T-cell (primary cell): ENCODE measurements at regions not wholly inside any gene's neighbourhood (a gene's known extent, or its start where the extent isn't known, plus 50 kb on each side); places are given as distances from the start of the nearest gene placed in this dataset.

Source experiments
- ATAC-seq, 4 experiments: fragments of 200-7000 bp in 3 of 4; fragments of 150-1000 bp in 1 of 4; cut with Tn5 transposase; replicated peaks in 1 of 4; 1 replicate in 3 of 4; 2 replicates in 1 of 4; pipeline ENCODE4 v1.10.0; 2021; ENCODE audit warnings: moderate library complexity in 3 of 4, mild to moderate bottlenecking in 2 of 4, moderate number of reproducible peaks in 1 of 4
- CTCF ChIA-PET, 2 donors: fragments of 300-600 bp; sonication (Branson Sonifier 250); formaldehyde crosslinking; loops; one replicate each; lab custom pipeline; 2022; ENCODE audit warnings: antibody characterized with exemption in 2 of 2; lab: Charles Lee
- POLR2A ChIA-PET, 2 donors: fragments of 300-600 bp; sonication (Branson Sonifier 250); formaldehyde crosslinking; loops; one replicate each; lab custom pipeline; 2022; ENCODE audit warnings: antibody characterized with exemption in 2 of 2; lab: Charles Lee
- DNase-seq, 35 experiments: peaks; one replicate each; pipeline versions ENCODE4 v3.0.0 to v3.0.0-alpha.2; 2013 to 2023
- H3K27ac ChIP-seq: one replicate; pipeline ENCODE4 v1.5.1; 2013; ENCODE audit warnings: low read length
- H3K27me3 ChIP-seq, 2 experiments: replicated peaks in 1 of 2; 1 replicate in 1 of 2; 2 replicates in 1 of 2; pipeline versions ENCODE4 v1.6.1 to v1.7.0; 2013; ENCODE audit warnings: low read length in 1 of 2, mixed read lengths in 1 of 2; ENCODE audit not compliant: control insufficient read depth in 2 of 2, insufficient read depth in 2 of 2; ENCODE audit errors: extremely low read depth in 1 of 2
- H3K36me3 ChIP-seq, 2 donors: 1 replicate in 1 of 2; 2 replicates in 1 of 2; pipeline versions ENCODE4 v1.6.1 to v1.7.0; 2013; ENCODE audit warnings: low read length in 1 of 2; ENCODE audit not compliant: control insufficient read depth in 2 of 2, insufficient read depth in 1 of 2; ENCODE audit errors: extremely low read depth in 1 of 2
- H3K4me1 ChIP-seq, 2 experiments: 1 replicate in 1 of 2; 2 replicates in 1 of 2; pipeline versions ENCODE4 v1.6.1 to v1.7.0; 2013; ENCODE audit warnings: low read length in 2 of 2, mixed read lengths in 1 of 2; ENCODE audit not compliant: insufficient read depth in 2 of 2, control insufficient read depth in 1 of 2; ENCODE audit errors: extremely low read depth in 1 of 2
- H3K4me3 ChIP-seq, 2 donors: 1 replicate in 1 of 2; 2 replicates in 1 of 2; pipeline versions ENCODE4 v1.5.1 to v1.7.0; 2013; ENCODE audit warnings: mild to moderate bottlenecking in 2 of 2, low read length in 1 of 2, moderate library complexity in 1 of 2; ENCODE audit not compliant: control insufficient read depth in 1 of 2; ENCODE audit errors: extremely low read depth in 1 of 2
- H3K9me3 ChIP-seq: 2 replicates; pipeline ENCODE4 v1.7.0; 2013
- H3K27ac Mint-ChIP-seq, 2 donors: one replicate each; pipeline ENCODE4 v1.8.0; 2020 to 2021; ENCODE audit warnings: mild to moderate bottlenecking in 2 of 2, mixed read lengths in 2 of 2
- H3K27me3 Mint-ChIP-seq, 2 donors: one replicate each; pipeline ENCODE4 v1.8.0; 2021 to 2022; ENCODE audit warnings: mixed read lengths in 2 of 2
- H3K36me3 Mint-ChIP-seq: one replicate; pipeline ENCODE4 v1.8.0; 2021; ENCODE audit warnings: mixed read lengths
- H3K4me1 Mint-ChIP-seq, 3 donors: one replicate each; pipeline ENCODE4 v1.8.0; 2020 to 2022; ENCODE audit warnings: mixed read lengths in 3 of 3, mild to moderate bottlenecking in 1 of 3
- H3K4me3 Mint-ChIP-seq, 3 donors: one replicate each; pipeline ENCODE4 v1.8.0; 2020 to 2022; ENCODE audit warnings: mild to moderate bottlenecking in 3 of 3, mixed read lengths in 3 of 3, moderate library complexity in 3 of 3
- H3K9me3 Mint-ChIP-seq, 3 donors: one replicate each; pipeline ENCODE4 v1.8.0; 2020 to 2022; ENCODE audit warnings: mixed read lengths in 3 of 3
- WGBS: methylation state at CpG from one replicate; pipeline ENCODE4 v1.1.5; 2013; ENCODE audit warnings: missing lambda C conversion rate; ENCODE audit not compliant: insufficient coverage; 5-methylcytosine and 5-hydroxymethylcytosine counted together

- POLR2A ChIA-PET = no interaction called here
- no peaks in the 10 kb centered on the region for H3K9me3 Mint-ChIP-seq
- H3K27me3 Mint-ChIP-seq = no peaks in the 10 kb centered on the region
- CTCF ChIA-PET = no interaction called here
- Histone ChIP-seq H3K9me3 (no peaks in the 10 kb centered on the region), H3K36me3 (no peaks in the 10 kb centered on the region), H3K27me3 (no peaks in the 10 kb centered on the region), H3K4me1 (no peaks in the 10 kb centered on the region), H3K27ac (no peak overlapping the region), H3K4me3 (no peak overlapping the region)
- no peak overlapping the region for H3K4me3 Mint-ChIP-seq
- no peak for ATAC-seq
- H3K36me3 Mint-ChIP-seq = no peaks in the 10 kb centered on the region
- WGBS = no CpG with 5 or more reads among the region's 2 CpGs
- DNase-seq = no peak
- peaks cover 7 to 13% (median 9%) of the 10 kb centered on the region in 3 donors for H3K4me1 Mint-ChIP-seq
- H3K27ac Mint-ChIP-seq = no peak overlapping the region
Observed at GRCh38 chr12:59517522-59517921, 78.3 kb upstream of the SLC16A7 start.

- H3K4me3 Mint-ChIP-seq = no peak overlapping the region
- no CpG with 5 or more reads among the region's 1 CpG for WGBS
- H3K9me3 Mint-ChIP-seq = peaks cover 0 to 4% (median 0%) of the 10 kb centered on the region in 3 donors
- ATAC-seq = peak in 2 of 4 experiments; percentile 31 to 56
- no peak for DNase-seq
- no peaks in the 10 kb centered on the region for H3K9me3 ChIP-seq
- H3K27me3 Mint-ChIP-seq = peaks cover 0 to 3% of the 10 kb centered on the region in 2 donors
- no peaks in the 10 kb centered on the region for H3K36me3 ChIP-seq
- no peaks in the 10 kb centered on the region for H3K27me3 ChIP-seq
- H3K36me3 Mint-ChIP-seq = no peaks in the 10 kb centered on the region
- CTCF ChIA-PET = no interaction called here
- H3K4me1 Mint-ChIP-seq = peaks cover 11 to 17% (median 12%) of the 10 kb centered on the region in 3 donors
- POLR2A ChIA-PET = no interaction called here
- peaks cover 0 to 5% of the 10 kb centered on the region in 2 experiments for H3K4me1 ChIP-seq
- H3K27ac ChIP-seq = no peak overlapping the region
- no peak overlapping the region for H3K27ac Mint-ChIP-seq
- no peak overlapping the region for H3K4me3 ChIP-seq
Observed at GRCh38 chr12:59500915-59501314, 94.9 kb upstream of the SLC16A7 start.

DNA sequence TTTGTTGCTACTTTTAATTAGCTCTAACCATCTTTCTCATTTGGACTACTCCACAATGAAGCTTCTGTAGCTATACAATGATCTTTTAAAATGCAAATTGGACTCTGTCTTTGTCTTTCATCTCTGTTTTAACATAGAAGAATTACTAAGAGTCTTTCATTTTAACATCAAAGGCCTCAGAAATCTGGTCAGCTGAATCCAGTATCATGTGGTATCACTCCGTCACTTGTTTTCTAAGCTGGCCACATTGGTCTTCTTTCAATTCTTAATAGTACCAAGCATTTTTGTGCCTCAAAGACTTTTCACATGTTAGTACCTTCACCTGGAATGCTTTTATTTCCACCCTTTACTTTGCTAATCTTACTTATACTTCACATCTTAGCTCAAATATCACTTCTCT, 95.5 kb upstream of the SLC16A7 start:
- ChIA-PET POLR2A (no interaction called here), CTCF (no interaction called here)
- Mint-ChIP-seq H3K9me3 (peaks cover 0 to 4% (median 0%) of the 10 kb centered on the region in 3 donors), H3K27ac (no peak overlapping the region), H3K36me3 (no peaks in the 10 kb centered on the region), H3K4me1 (peaks cover 11 to 17% (median 12%) of the 10 kb centered on the region in 3 donors), H3K4me3 (no peak overlapping the region), H3K27me3 (peaks cover 0 to 3% of the 10 kb centered on the region in 2 donors)
- H3K27me3 ChIP-seq = no peaks in the 10 kb centered on the region
- peaks cover 0 to 5% of the 10 kb centered on the region in 2 experiments for H3K4me1 ChIP-seq
- H3K9me3 ChIP-seq = no peaks in the 10 kb centered on the region
- ATAC-seq (no peak), DNase-seq (no peak)
- no peaks in the 10 kb centered on the region for H3K36me3 ChIP-seq
- H3K4me3 ChIP-seq = no peak overlapping the region
- 75% methylated on average over 1 of the region's 1 CpG for WGBS
- H3K27ac ChIP-seq = no peak overlapping the region

DNA sequence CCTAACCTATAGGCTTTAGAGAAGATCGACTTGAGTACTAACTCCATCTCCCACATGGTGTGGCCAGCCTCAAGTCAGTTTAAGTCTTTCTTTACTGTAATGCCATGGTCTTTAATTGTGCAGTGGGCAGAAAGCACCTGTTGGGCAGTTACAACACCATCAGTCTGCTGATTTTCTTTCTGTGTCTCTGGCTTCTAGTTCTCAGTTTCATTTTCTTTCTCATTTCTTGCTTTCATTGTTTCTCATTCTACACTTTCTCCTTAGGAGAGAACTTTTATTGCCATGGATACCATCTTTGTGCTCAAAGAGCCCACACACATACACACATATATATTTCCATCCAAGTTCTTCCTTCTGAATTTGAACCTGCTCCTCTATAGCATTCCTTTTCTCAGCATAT, 96.1 kb upstream of the SLC16A7 start:
- H3K27ac ChIP-seq = no peak overlapping the region
- no peaks in the 10 kb centered on the region for H3K9me3 ChIP-seq
- Mint-ChIP-seq H3K27me3 (peaks cover 0 to 3% of the 10 kb centered on the region in 2 donors), H3K36me3 (no peaks in the 10 kb centered on the region), H3K9me3 (peaks cover 0 to 4% (median 0%) of the 10 kb centered on the region in 3 donors), H3K4me3 (no peak overlapping the region), H3K27ac (no peak overlapping the region), H3K4me1 (peaks cover 11 to 17% (median 12%) of the 10 kb centered on the region in 3 donors)
- no peak for ATAC-seq
- H3K27me3 ChIP-seq = no peaks in the 10 kb centered on the region
- H3K36me3 ChIP-seq = no peaks in the 10 kb centered on the region
- H3K4me1 ChIP-seq = peaks cover 0 to 5% of the 10 kb centered on the region in 2 experiments
- ChIA-PET CTCF (no interaction called here), POLR2A (no interaction called here)
- no peak overlapping the region for H3K4me3 ChIP-seq
- no CpG with 5 or more reads among the region's 1 CpG for WGBS
- DNase-seq = no peak

DNA sequence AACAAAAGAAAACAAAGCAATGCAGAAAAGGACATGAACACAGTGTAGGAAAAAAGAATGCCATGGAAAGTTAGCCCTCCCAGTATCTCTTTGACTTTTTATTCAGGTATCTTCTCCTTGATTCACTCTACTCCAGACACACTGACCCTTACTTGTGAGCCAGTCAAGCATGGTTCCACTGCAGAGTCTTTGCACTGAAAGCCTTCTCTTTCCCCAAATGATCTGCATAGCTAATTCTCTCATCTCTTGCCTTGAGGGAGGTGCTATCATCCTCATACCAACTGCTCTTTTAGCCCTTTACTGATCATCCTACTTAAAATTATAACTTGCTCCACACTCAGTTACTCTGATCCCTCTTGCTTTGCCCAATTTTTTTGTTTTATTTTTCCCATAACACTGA, 101.2 kb upstream of the SLC16A7 start:
- H3K27ac ChIP-seq = no peak overlapping the region
- H3K4me1 ChIP-seq = no peaks in the 10 kb centered on the region
- DNase-seq (no peak), ATAC-seq (no peak)
- Mint-ChIP-seq H3K27ac (no peak overlapping the region), H3K27me3 (no peaks in the 10 kb centered on the region), H3K9me3 (peaks cover 0 to 4% (median 0%) of the 10 kb centered on the region in 3 donors), H3K4me1 (peaks cover 0 to under 1% (median 0%) of the 10 kb centered on the region in 3 donors), H3K4me3 (no peak overlapping the region), H3K36me3 (no peaks in the 10 kb centered on the region)
- no peak overlapping the region for H3K4me3 ChIP-seq
- ChIA-PET POLR2A (no interaction called here), CTCF (no interaction called here)
- no peaks in the 10 kb centered on the region for H3K9me3 ChIP-seq
- H3K27me3 ChIP-seq = no peaks in the 10 kb centered on the region
- H3K36me3 ChIP-seq = no peaks in the 10 kb centered on the region

DNA sequence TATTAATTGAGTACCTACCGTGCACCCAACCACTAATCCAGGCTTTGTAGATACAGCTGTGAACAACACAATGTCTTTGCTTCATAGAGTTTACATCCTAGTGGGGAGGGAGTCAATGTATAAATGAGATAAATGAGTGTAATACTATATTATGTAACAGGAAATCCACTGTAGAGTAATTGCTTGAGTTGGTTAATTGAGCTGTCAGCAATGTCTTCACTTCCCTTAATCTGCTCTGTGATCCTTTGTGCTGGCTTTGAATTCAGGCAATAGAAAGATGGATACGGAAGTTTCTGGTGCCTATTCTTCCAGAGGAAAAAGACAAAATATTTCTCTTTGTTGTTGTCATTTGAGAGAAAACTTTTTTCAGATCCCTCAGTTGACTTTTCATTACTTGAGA, 104.0 kb upstream of the SLC16A7 start:
- Mint-ChIP-seq H3K27me3 (no peaks in the 10 kb centered on the region), H3K36me3 (no peaks in the 10 kb centered on the region), H3K27ac (no peak overlapping the region), H3K4me3 (no peak overlapping the region), H3K9me3 (peaks cover 0 to 4% (median 0%) of the 10 kb centered on the region in 3 donors), H3K4me1 (no peaks in the 10 kb centered on the region)
- WGBS = no CpG with 5 or more reads among the region's 2 CpGs
- Histone ChIP-seq H3K9me3 (no peaks in the 10 kb centered on the region), H3K36me3 (no peaks in the 10 kb centered on the region), H3K27ac (no peak overlapping the region), H3K4me1 (no peaks in the 10 kb centered on the region), H3K27me3 (no peaks in the 10 kb centered on the region), H3K4me3 (no peak overlapping the region)
- ChIA-PET POLR2A (no interaction called here), CTCF (no interaction called here)
- DNase-seq = no peak
- ATAC-seq = no peak

GRCh38 chr12:59486827-59487226, 109.0 kb upstream of the SLC16A7 start:
- Mint-ChIP-seq H3K27ac (no peak overlapping the region), H3K9me3 (peaks cover 0 to 5% (median 2%) of the 10 kb centered on the region in 3 donors), H3K27me3 (no peaks in the 10 kb centered on the region), H3K4me1 (peaks cover 0 to 4% (median 4%) of the 10 kb centered on the region in 3 donors), H3K36me3 (no peaks in the 10 kb centered on the region), H3K4me3 (no peak overlapping the region)
- Histone ChIP-seq H3K4me3 (no peak overlapping the region), H3K4me1 (no peaks in the 10 kb centered on the region), H3K27ac (no peak overlapping the region), H3K36me3 (no peaks in the 10 kb centered on the region), H3K9me3 (no peaks in the 10 kb centered on the region), H3K27me3 (no peaks in the 10 kb centered on the region)
- no peak for DNase-seq
- ChIA-PET CTCF (no interaction called here), POLR2A (no interaction called here)
- 0% methylated on average over 1 of the region's 1 CpG for WGBS
- ATAC-seq = no peak
